HG03139 (cell line): ENCODE measurements at regions not wholly inside any gene's neighbourhood (a gene's known extent, or its start where the extent isn't known, plus 50 kb on each side); places are given as distances from the start of the nearest gene placed in this dataset.
"Not testable (repeated sequence)": the region's sequence is repeated elsewhere in the genome, so short reads cannot be mapped to it uniquely, and the experiment has no call there.

Source experiments
- ATAC-seq: cut with Tn5 transposase; IDR thresholded peaks from one replicate; pipeline ENCODE4 v1.9.1; 2021; ENCODE audit not compliant: unreplicated experiment

DNA sequence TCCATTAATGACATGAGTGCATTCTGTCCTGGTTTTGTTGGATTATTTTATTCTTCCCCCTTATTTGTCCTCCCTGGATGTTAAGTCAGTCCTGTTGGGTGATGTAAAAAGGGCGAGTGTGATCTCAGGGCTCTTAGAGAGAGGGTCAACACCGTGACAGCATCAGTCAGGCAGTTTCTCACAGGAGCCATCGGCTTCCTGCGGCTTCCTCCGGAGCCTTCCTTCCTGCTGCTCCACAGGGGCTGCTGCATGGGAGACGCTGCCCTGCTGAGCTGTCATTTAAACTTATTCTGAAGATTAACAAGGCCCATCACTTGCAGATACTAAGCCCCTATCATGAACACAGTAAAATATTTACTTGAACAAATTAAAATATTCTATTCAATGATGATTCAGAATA, 211.3 kb downstream of the SPATA31A1 start:
- ATAC-seq = not testable (repeated sequence)

DNA sequence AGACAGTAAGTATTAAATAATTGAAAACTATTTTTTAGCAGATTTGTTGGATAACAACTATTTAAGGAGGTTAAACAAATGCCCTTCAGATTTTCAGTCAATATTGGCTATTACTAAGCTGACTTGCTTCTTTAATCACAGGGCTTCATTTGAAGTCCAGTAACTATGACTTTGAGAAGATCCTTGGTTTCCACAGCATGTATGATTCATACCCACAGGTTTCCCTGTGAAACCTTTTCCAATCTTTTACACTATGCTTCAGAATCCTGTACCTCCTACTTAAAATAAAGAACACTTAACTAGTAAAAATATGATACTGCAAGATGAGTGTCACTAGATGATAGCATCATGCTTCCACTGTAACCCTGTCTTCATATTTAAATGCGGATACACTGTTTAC, 211.9 kb downstream of the SPATA31A1 start:
- ATAC-seq = not testable (repeated sequence)

DNA sequence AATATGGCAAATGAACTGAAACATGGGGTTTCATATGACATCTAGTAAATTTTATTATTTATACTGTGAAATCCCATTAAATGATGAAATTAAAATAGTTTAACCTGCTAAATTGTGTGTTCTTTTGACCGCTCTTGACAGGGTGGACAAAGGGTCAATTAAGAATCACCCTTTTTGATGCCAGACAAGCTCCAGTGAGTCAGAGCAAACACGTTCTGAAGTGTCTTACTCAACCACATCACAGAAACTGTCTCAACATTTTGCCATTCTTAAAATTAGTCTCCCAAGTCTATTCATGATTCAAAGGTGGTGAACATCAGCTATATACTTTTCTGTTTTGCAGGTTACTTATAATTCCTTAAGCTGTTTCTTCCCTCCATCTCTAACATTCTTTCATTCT, 213.4 kb downstream of the SPATA31A1 start:
- ATAC-seq = not testable (repeated sequence)

DNA sequence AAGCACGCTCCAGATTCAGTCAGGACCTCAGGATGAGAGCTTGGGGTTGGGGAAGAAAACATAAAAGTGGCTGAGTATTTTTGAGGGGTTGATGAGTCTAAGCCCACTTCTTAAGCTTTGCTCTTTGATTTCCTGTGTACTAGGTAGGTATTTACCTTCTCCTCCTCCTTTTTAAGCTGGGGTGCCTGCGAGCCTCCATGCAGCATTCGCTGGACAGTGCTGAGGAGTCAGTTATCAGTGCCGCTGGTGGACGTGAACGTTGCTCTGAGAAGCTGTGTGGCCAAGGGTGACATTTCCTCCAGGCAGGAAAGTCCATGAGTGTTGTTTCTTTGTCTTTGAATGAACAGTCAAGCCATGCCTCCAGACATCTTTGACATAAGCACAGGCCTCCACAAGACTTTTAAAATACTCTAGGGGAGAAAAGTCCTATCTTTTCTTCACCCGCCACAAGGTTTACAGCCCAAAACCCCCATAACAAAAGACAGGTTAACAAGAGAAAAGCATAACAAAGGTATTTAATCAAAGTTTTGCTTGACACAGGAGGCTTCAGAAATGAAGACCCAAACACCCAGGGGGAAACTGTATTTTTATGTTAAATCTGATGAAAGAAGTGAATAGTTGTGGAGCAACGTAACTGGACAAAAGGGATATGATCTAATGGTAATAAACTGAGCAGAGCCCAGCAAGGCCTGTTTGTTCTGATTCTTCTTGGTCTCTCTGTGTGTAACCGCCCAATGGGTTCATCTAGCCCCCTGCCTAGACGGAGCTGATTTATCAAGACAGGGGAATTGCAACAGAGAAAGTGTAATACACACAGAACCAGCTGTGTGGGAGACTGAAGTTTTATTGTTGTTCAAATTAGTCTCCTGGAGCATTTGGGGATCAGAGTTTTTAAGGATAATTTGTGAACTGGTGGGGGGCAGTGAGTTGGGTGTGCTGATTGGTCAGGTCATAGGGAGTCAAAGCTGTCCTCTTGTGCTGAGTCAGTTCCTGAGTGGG, 217.9 kb downstream of the SPATA31A1 start:
- ATAC-seq = not testable (repeated sequence)

DNA sequence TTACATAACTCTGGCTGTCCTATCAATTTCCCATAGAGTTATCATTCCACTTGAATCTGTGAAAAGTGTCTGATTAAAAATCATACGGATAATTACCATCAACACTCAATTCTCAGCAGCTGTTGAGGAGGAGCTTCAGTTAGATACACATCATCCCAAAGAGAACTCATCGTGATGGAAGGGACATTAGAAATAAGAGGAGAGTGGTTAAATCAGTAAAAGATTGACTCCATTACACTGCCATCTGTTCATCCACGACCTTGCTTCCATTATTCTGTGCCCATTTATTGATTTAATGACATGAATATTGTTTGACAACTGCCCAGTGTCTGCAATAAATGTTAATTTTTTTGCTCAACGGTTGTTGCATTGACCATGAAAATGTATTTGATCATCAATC, 223.5 kb downstream of the SPATA31A1 start:
- ATAC-seq = not testable (repeated sequence)

DNA sequence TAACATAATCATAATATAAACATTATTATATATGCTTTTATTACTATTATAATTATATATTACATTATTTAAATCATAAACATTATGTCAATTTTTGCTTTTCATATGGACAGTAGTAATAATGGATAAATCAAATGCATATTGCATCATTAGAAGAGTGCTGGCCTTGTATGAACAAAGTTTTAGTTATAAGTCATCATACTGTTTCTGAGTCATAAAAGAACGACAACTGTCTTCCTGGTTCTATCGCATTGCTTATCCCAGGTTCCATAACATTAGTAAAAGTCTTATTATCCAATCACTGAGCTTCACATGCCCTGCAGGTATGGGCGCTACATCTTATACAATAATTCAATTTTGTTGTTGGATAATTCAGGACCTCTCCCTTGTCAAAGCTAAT, 225.8 kb downstream of the SPATA31A1 start:
- ATAC-seq = not testable (repeated sequence)

DNA sequence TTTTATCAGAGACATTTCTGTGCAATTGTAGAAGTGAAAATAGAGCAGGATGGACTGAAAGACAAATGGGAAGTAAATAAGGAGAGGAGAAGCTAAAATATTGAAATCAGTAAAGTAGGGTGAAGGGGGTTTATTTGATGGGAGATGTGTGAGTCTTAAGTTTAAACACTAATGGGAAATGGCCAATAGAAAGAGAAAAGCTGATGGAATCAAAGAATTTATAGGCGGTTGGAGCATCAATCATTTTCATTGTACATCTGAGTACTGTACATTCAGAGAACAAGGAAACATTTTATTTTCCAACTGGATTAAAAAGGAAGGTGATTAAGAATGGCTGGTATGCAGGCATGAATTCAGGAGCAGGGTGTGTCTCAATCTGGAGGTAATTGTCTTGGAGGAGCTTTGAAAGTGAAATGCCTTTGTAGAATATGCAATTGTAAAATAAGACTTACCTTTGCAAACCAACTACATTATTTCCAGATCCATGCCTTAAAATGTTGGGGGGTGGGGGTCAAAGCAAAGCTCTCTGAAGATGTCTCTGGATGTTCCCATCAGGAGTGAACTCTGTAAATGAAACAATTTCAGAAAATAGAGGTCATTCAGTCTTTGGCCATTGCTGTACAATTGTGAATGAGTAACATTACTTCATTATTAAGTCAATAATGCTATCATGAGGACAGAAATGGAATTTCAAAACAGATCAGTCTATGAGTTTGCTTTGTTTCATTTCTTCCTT, 227.4 kb downstream of the SPATA31A1 start:
- ATAC-seq = not testable (repeated sequence)

DNA sequence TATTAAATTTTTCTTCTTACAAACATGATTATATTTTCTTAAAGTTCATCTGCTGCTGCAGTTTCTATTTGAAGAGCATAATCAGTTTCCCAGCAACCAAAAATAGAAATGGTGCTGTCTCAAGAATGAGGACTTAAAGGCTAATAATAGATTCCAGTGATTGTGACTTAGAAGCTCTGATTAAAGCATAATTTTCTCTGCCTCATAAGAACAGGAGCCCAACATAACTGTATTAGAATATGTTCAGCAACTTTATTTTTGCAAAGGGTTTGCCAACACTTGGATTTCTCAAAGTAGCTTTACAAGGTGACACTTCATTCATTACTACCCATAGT, 227.9 kb downstream of the SPATA31A1 start:
- ATAC-seq = not testable (repeated sequence)

DNA sequence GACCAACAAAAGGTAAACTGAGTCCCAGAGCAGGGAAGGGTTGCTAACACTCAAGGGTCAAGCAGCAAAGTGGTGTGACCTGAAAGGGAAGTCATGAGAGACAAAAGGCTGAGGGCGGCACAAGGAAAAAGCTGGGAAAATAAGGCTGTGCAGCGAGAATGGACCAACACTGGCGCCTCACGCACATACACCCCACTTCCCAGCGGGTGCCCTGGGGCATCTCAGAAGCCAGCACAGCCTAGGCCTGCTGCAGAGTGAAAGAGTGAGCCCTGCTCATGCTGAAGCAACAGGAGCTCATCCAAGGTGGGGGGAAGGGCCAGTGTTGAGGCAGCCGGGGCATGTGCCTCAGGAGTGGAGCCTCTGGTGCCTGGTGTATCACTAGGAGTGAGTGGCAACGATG, 229.8 kb downstream of the SPATA31A1 start:
- not testable (repeated sequence) for ATAC-seq

DNA sequence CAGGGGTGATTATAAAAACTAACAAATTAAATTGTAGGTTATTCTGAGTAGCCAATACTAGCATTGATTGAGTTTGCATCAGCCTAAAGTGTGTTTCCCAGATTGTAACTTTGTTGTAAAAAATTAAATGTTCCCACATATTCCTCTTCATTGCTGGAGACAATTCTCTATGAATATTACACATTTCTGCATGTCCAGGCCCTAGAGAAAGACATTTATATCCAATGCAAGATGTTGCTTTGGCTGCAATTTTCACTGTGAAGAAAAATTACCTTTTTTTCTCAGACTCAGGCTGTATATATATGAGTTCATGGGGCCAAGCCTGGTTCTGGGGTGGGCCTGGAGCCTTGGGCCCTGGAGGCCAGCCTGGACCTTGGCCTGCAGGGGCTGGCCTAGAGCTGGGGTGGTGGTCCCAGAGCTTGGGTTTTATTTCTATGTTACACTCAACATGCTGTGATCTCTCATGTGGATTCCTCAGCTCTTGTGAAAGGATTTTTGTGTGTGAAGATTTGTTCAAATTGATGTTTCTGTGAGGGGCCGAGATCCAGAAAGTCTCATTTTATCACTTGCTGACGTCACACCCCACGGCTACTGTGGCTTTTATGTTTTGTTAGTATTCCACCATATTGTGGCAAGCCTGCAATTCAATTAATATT, 232.5 kb downstream of the SPATA31A1 start:
- ATAC-seq = no peak

DNA sequence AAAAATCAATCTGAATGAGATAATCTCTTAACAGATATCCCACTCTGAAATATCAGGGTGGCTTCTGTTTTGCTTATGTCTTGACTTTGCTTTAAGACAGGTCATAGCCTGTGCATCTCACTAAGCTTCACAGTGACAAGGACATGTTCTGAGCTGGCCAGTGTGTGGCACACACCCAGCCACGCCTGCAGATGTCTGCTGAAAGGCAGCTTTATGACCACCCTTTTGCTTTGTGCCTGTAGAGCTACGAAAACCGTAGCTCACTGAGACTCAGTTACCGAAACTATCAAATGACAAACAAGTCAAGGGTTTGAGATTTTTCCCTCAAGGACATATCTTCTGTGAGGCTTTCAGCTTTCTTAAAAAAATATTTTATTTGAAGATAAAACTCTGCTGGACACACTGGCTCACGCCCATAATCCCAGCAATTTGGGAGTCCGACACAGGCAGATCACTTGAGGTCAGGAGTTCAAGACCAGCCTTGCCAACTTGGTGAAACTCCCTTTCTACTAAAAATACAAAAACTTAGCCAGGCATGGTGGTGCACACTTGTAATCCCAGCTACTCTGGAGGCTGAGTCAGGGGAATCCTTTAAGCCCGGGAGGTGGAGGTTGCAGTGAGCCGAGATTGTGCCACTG, 233.2 kb downstream of the SPATA31A1 start:
- no peak for ATAC-seq

DNA sequence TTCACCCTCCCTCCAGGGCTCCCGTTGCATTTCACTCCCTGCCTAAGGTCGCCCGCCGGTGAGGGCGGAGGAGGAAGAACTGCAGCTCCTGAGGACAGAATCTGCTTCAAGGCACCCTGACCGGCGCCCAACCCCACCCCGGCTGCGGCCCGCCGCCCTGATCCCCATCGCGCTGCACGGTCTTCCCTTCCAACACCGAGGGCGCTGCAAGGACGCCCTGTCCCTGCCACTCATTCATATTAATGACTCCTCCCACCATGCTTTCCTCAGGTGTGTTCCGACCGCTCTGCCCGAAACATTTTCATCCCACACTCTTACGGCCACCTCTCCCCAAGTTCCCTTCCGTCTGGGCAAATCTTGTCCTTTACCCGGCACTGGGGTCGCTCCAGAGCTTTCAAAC, 248.6 kb downstream of the SPATA31A1 start:
- not testable (repeated sequence) for ATAC-seq

DNA sequence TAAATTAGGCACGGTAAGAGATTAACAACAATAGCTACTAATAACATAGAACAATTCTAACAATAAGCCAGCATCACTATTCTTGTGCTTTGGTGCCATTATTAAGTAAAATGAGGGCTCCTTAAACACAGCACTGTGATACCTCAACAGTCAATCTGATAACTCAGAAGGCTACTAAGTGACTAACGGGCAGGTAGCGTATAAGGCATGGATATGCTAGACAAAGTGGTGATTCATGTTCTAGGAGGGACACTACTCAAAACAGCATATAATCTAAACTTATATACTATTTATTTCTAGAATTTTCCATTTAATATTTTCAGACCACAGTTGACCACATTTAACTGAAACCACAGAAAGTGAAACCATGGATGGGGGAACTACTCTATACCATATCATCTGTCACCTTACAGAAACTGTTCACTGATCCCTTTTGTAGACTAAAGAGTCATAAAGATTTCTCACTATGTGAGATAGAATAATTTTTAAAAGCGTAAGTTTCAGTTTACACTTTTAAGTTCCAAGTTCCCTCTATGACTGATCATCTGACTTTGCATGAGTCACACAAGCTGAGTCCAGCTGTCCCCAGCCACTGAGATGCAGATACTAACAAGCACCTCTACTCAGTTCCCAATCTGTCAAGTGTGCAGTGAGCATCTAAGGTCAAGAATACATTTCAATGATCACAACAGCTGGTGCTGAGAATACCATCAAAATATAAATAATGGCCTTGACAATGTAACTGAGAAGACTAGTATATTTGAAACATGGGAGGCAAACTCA, 256.2 kb downstream of the SPATA31A1 start:
- peak; percentile 97 for ATAC-seq

DNA sequence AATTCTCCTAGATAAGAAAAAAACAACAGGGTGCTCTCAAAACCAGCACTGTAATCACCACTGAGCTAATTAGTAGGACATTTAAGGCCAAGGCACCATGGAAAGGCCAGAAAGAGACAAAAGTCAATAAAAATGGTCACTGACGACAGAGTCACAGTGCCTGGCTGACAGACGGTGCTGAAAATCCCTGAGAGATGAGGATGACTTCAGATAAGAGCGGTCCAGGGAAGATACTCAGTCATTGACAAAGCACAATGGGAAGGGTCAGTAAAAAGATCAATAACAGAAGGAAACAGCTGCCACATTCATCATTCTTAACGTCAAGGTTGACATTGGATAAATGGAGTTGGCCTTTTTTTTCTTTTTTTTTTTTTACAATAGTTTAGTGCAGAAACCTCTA, 261.0 kb downstream of the SPATA31A1 start:
- not testable (repeated sequence) for ATAC-seq

DNA sequence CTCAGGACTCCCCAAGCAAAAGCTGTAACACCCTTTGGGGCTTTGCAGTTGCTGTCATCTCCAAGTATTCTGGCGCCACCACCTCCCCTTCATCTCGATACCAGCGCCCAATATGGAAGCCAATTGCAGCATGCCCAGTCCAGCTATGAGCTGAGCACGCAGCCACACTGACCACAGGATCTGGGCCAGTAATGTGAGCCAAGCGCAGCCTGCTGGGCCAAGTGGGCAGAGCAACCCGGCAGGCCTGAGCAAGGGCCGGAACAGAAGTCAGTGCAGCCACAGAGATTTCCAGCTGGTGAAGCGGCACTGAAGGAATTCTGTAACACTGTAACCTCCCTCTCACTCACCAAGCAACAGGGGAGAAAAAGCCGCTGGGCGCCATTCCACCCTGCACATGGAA, 268.6 kb downstream of the SPATA31A1 start:
- ATAC-seq = not testable (repeated sequence)

DNA sequence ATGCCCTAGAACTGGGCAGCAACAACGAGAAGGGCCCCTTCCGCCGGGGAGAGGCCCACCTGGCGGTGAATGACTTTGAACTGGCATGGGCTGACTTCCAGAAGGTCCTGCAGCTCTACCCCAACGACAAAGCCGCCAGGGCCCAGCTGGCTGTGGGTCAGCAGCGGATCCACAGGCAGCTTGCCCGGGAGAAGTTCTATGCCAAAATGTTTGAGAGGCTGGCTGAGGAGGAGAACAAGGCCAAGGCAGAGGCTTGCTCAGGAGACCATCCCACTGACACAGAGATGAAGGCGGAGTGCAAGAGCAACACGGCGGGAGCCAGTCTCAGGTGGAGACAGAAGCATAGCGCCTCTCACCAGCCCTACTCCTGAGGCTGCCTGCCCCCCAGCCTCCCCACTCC, 276.6 kb downstream of the SPATA31A1 start:
- ATAC-seq = not testable (repeated sequence)

DNA sequence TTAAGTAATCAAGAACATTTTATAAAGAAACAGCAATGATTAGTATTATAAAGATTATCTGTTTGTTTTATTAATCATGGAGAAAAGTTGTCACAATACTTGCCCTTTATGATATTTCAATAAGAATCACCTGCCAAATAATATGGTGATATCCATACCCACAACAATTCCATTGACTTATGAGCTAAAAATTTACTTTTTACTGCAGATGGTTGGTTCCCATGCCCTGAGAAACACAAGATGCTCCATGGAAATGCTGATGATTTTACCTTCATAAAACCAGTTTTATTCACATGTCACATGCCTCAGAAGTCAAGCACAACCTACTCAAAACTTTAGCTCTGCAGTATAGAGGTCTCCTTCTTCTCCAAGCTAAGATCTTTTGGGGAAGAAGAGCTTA, 293.6 kb downstream of the SPATA31A1 start:
- not testable (repeated sequence) for ATAC-seq

DNA sequence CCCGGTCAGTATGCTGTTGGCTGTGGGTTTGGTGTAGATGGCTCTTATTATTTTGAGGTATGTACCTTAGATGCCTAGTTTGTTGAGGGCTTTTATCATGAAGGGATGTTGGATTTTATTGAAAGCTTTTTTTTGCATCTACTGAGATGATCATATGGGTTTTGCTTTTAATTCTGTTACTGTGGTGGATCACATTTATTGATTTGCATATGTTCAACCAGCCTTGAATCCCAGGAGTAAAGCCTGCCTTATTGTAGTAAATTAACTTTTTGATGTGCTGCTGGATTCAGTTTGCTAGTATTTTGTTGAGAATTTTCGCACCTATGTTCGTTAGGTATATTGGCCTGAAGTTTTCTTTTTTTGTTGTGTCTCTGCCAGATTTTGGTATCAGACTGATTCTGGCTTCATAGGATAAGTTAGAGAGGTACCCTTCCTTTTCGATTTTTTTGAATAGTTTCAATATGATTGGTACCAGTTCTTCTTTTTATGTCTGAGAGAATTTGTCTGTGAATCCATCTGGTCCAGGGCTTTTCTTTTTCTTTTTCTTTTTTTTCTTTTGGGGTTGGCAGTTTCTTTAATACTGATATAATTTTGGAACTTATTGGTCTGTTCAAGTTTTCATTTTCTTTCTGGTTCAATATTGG, 301.6 kb downstream of the SPATA31A1 start:
- peak; percentile 79 for ATAC-seq

DNA sequence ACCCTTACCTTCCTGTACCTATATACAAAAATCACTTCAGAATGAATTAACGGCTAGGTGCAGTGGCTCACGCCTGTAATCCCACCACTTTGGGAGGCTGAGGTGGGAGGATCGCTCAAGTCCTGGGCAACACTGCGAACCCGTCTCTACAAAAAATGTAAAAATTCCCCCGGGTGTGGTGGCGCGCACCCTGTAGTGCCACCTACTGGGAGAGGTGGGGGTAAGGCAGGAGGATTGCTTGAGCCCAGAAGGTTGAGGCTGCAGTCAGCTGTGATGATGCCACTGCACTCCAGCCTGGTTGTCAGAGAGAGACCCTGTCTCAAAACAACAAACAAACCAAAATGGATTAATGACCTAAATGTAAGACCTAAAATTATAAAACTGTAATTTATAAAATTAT, 307.6 kb downstream of the SPATA31A1 start:
- not testable (repeated sequence) for ATAC-seq

DNA sequence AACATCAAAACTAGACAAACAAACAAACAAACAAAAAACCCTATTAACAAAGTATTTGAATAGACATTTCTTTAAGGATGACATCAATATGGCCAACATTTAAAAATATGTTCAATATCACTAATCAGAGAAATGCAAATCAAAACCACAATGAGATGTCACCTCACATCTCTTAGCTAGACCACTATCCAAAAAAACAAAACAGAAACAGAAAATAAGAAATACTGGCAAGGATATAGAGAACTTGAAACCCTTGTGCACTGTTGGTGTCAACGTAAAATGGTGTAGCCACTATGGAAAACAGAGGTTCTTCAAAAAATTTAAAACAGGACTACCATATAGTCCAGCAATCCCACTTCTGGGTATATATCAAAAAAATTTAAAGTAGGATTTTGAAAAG, 308.2 kb downstream of the SPATA31A1 start:
- ATAC-seq = peak; percentile 86
